T follicular helper cell (primary cell): ENCODE measurements at regions not wholly inside any gene's neighbourhood (a gene's known extent, or its start where the extent isn't known, plus 50 kb on each side); places are given as distances from the start of the nearest gene placed in this dataset.

ENCODE experiments used
- DNase-seq: peaks from one replicate; pipeline ENCODE4 v3.0.0-alpha.2; 2020; ENCODE audit warnings: low read depth

- DNase-seq, result no peak
Measured at GRCh38 chr16:86958423-86958822, 358.8 kb downstream of the C16orf95 start.

GRCh38 chr16:86959091-86959651, 358.0 kb downstream of the C16orf95 start:
- no peak for DNase-seq

GRCh38 chr16:86959729-86960128, 357.5 kb downstream of the C16orf95 start:
- DNase-seq, result no peak

GRCh38 chr16:86960266-86960665, 356.9 kb downstream of the C16orf95 start:
- DNase-seq, result no peak

- no peak for DNase-seq
Measured at GRCh38 chr16:86961171-86961601, 356.0 kb downstream of the C16orf95 start.

- no peak for DNase-seq
Measured at GRCh38 chr16:86962259-86962658, 354.9 kb downstream of the C16orf95 start.

GRCh38 chr16:86962913-86963312, 354.3 kb downstream of the C16orf95 start:
- DNase-seq, result no peak

GRCh38 chr16:86963600-86964575, 353.3 kb downstream of the C16orf95 start:
- DNase-seq, result no peak

GRCh38 chr16:86964796-86965241, 352.4 kb downstream of the C16orf95 start:
- DNase-seq, result no peak

GRCh38 chr16:86965331-86965730, 351.9 kb downstream of the C16orf95 start:
- no peak for DNase-seq

- no peak for DNase-seq
Measured at GRCh38 chr16:86965840-86966550, 351.2 kb downstream of the C16orf95 start.

GRCh38 chr16:86966777-86967176, 350.4 kb downstream of the C16orf95 start:
- DNase-seq, result no peak

- DNase-seq, result no peak
Measured at GRCh38 chr16:86968866-86969265, 348.3 kb downstream of the C16orf95 start.

GRCh38 chr16:86969716-86970115, 347.5 kb downstream of the C16orf95 start:
- no peak for DNase-seq

GRCh38 chr16:86970279-86970678, 346.9 kb downstream of the C16orf95 start:
- DNase-seq, result no peak

GRCh38 chr16:86970726-86971125, 346.5 kb downstream of the C16orf95 start:
- no peak for DNase-seq

GRCh38 chr16:86971251-86971650, 345.9 kb downstream of the C16orf95 start:
- no peak for DNase-seq

GRCh38 chr16:86974120-86974519, 343.1 kb downstream of the C16orf95 start:
- DNase-seq, result no peak

GRCh38 chr16:86975445-86975844, 341.7 kb downstream of the C16orf95 start:
- DNase-seq, result no peak

- no peak for DNase-seq
Measured at GRCh38 chr16:86977076-86977676, 340.0 kb downstream of the C16orf95 start.

GRCh38 chr16:86978445-86979030, 338.7 kb downstream of the C16orf95 start:
- DNase-seq, result no peak

- DNase-seq, result no peak
Measured at GRCh38 chr16:86979061-86979460, 338.1 kb downstream of the C16orf95 start.
